ENCODE measurements at regions not wholly inside any gene's neighbourhood (a gene's known extent, or its start where the extent isn't known, plus 50 kb on each side); places are given as distances from the start of the nearest gene placed in this dataset.

DNA sequence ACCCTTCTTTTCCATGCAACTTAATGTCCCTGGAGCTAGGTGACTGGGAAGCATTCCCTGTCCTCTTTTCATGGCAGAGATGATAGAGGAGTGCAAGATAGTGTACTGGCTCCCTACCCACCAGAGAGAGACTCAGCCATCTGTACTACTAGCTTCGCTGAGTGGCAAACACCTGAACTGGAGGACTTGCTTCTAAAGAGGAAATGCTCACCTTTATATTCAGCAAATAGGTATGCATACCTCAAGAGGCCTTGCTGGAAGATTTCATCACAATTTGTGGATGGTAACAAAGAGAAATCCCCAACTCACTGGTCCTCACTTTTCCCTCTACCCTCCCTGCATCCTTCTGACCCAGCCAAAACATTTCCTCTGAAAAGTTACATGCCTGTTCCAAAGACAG is 124.1 kb downstream of the FOXA2 start:
- TF ChIP-seq POLR2A (IDR thresholded peaks at IDR 0.05; ENCODE audit: low read length) (no peak), GATA1 (IDR thresholded peaks at IDR 0.05; ENCODE audit: low read depth, low read length) (no peak)

Data from erythroblast (primary cell).